ENCODE measurements at regions not wholly inside any gene's neighbourhood (a gene's known extent, or its start where the extent isn't known, plus 50 kb on each side); places are given as distances from the start of the nearest gene placed in this dataset.

- CTCF ChIA-PET, result no interaction called here
- no peak overlapping the region for H2BK20ac ChIP-seq (ENCODE audit: low read depth, low read length)
- no peaks in the 10 kb centered on the region for H3K9me3 ChIP-seq (ENCODE audit: control insufficient read depth, insufficient read depth, low read length)
- WGBS, 2 experiments (ENCODE audit: extremely low coverage in 2 of 2, insufficient read length in 1 of 2), result no CpG with 5 or more reads among the region's 4 CpGs
- BruUV-seq (replicated peaks), result no TSS peak
- no peak overlapping the region for H3K27ac ChIP-seq (ENCODE audit: insufficient read depth, low read length)
- POLR2A ChIA-PET (ENCODE audit: unreplicated experiment), result no interaction called here
- no peak overlapping the region for H2AK9ac ChIP-seq (replicated peaks; ENCODE audit: low read depth, low read length, poor library complexity)
- H3K4me1 ChIP-seq (ENCODE audit: control insufficient read depth, insufficient read depth, low read length), result peaks cover 3% of the 10 kb centered on the region
- H3K4ac ChIP-seq (ENCODE audit: low read depth, low read length), result no peak overlapping the region
- no peak overlapping the region for H2BK5ac ChIP-seq (ENCODE audit: low read depth, low read length, poor library complexity, severe bottlenecking)
- in situ Hi-C loops (cut with MboI; ENCODE audit: low sequenced_read_pairs) (no loop called here), dilution Hi-C loops (cut with HindIII; ENCODE audit: low sequenced_read_pairs, unreplicated experiment) (no loop called here), intact Hi-C loops (cut with micrococcal nuclease) (no loop called here)
- DNase-seq, result no peak
- H3K9me1 ChIP-seq (ENCODE audit: insufficient read depth, low read length), result no peaks in the 10 kb centered on the region; the same call in 1 of the 2 replicates
- no peaks in the 10 kb centered on the region for H3K79me1 ChIP-seq (ENCODE audit: low read depth in 1 of 2, low read length in 2 of 2)
- no peak for TF ChIP-seq CTCF (conservative IDR thresholded peaks at IDR 0.05; ENCODE audit: low read depth, low read length)
- no peak overlapping the region for H3K9ac ChIP-seq (ENCODE audit: low read depth, low read length)
- H3K56ac ChIP-seq (ENCODE audit: extremely low read depth, insufficient read depth, low read length), result no peak overlapping the region
- no peak overlapping the region for H2BK15ac ChIP-seq (ENCODE audit: low read depth, low read length)
- no peak overlapping the region for H3K23ac ChIP-seq (ENCODE audit: low read depth, low read length)
- H3K18ac ChIP-seq (ENCODE audit: low read depth, low read length), result no peak overlapping the region
- H4K20me1 ChIP-seq (ENCODE audit: insufficient read depth, low read length), result no peaks in the 10 kb centered on the region
- no peak overlapping the region for H3K4me2 ChIP-seq (ENCODE audit: low read depth, low read length)
- no peak overlapping the region for H3K4me3 ChIP-seq (ENCODE audit: insufficient read depth, low read depth, low read length)
- no peaks in the 10 kb centered on the region for H3K36me3 ChIP-seq (ENCODE audit: control insufficient read depth, insufficient read depth, low read length)
- no peak for ATAC-seq (ENCODE audit: low read depth)
- no peaks in the 10 kb centered on the region for H3K27me3 ChIP-seq (ENCODE audit: control insufficient read depth, insufficient read depth, low read length)
- H2AK5ac ChIP-seq (ENCODE audit: low read depth, low read length), result no peak overlapping the region
- H2AFZ ChIP-seq (replicated peaks; ENCODE audit: low read length, poor library complexity), result no peak overlapping the region
- no peak overlapping the region for H4K91ac ChIP-seq (ENCODE audit: insufficient read depth, low read depth, low read length)
- no peak overlapping the region for H4K8ac ChIP-seq (ENCODE audit: low read depth in 2 of 2, low read length in 2 of 2)
- no peak overlapping the region for H2BK120ac ChIP-seq (ENCODE audit: low read depth, low read length)
- H4K5ac ChIP-seq (ENCODE audit: low read depth, low read length), result no peak overlapping the region
- no peak overlapping the region for H3K14ac ChIP-seq (replicated peaks; ENCODE audit: low read depth, low read length)
Measured at GRCh38 chr5:114120166-114120565, 241.7 kb upstream of the KCNN2 start.
